ENCODE measurements at regions not wholly inside any gene's neighbourhood (a gene's known extent, or its start where the extent isn't known, plus 50 kb on each side); places are given as distances from the start of the nearest gene placed in this dataset.

DNA sequence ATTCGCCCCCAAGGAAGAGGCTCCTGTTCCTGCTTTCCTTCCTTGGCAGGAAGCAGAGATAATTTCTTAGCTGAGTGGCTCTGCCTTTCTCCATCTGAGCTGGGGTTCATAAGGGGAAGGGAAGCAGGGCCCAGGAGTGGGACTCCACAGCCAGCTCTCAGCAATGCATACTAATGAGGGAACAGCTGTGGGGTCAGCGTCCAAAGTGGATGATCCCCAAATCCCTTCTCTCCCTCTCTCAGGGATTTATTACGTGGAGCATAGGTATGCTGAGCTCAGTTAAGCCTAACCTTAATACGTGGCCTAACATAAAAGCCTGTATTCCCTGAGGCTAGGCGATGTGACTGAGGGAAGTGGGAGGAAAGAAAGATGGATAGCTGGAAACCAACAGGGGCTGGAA, 87.3 kb upstream of the CTTNBP2NL start:
- TF ChIP-seq STAT1 (IDR thresholded peaks at IDR 0.05; ENCODE audit: unreplicated experiment) (no peak), ZNF331 (CRISPR knock-in tag; IDR thresholded peaks at IDR 0.05; ENCODE audit: low read depth) (no peak), ZNF114 (CRISPR knock-in tag; IDR thresholded peaks at IDR 0.05) (no peak), NANOG (IDR thresholded peaks at IDR 0.05; ENCODE audit: borderline replicate concordance) (no peak), CREB1 (CRISPR knock-in tag; IDR thresholded peaks at IDR 0.05; ENCODE audit: low read depth) (no peak), JUNB (IDR thresholded peaks at IDR 0.05; ENCODE audit: unreplicated experiment) (no peak)
- TF ChIP-seq, protein P1, sequence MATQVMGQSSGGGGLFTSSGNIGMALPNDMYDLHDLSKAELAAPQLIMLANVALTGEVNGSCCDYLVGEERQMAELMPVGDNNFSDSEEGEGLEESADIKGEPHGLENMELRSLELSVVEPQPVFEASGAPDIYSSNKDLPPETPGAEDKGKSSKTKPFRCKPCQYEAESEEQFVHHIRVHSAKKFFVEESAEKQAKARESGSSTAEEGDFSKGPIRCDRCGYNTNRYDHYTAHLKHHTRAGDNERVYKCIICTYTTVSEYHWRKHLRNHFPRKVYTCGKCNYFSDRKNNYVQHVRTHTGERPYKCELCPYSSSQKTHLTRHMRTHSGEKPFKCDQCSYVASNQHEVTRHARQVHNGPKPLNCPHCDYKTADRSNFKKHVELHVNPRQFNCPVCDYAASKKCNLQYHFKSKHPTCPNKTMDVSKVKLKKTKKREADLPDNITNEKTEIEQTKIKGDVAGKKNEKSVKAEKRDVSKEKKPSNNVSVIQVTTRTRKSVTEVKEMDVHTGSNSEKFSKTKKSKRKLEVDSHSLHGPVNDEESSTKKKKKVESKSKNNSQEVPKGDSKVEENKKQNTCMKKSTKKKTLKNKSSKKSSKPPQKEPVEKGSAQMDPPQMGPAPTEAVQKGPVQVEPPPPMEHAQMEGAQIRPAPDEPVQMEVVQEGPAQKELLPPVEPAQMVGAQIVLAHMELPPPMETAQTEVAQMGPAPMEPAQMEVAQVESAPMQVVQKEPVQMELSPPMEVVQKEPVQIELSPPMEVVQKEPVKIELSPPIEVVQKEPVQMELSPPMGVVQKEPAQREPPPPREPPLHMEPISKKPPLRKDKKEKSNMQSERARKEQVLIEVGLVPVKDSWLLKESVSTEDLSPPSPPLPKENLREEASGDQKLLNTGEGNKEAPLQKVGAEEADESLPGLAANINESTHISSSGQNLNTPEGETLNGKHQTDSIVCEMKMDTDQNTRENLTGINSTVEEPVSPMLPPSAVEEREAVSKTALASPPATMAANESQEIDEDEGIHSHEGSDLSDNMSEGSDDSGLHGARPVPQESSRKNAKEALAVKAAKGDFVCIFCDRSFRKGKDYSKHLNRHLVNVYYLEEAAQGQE (IDR thresholded peaks at IDR 0.05; ENCODE audit: unreplicated experiment), result no peak
- TF ChIP-seq, protein P2, sequence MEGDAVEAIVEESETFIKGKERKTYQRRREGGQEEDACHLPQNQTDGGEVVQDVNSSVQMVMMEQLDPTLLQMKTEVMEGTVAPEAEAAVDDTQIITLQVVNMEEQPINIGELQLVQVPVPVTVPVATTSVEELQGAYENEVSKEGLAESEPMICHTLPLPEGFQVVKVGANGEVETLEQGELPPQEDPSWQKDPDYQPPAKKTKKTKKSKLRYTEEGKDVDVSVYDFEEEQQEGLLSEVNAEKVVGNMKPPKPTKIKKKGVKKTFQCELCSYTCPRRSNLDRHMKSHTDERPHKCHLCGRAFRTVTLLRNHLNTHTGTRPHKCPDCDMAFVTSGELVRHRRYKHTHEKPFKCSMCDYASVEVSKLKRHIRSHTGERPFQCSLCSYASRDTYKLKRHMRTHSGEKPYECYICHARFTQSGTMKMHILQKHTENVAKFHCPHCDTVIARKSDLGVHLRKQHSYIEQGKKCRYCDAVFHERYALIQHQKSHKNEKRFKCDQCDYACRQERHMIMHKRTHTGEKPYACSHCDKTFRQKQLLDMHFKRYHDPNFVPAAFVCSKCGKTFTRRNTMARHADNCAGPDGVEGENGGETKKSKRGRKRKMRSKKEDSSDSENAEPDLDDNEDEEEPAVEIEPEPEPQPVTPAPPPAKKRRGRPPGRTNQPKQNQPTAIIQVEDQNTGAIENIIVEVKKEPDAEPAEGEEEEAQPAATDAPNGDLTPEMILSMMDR (conservative IDR thresholded peaks at IDR 0.05; ENCODE audit: low read depth in 2 of 2), result no peak
- TF ChIP-seq, protein P3, sequence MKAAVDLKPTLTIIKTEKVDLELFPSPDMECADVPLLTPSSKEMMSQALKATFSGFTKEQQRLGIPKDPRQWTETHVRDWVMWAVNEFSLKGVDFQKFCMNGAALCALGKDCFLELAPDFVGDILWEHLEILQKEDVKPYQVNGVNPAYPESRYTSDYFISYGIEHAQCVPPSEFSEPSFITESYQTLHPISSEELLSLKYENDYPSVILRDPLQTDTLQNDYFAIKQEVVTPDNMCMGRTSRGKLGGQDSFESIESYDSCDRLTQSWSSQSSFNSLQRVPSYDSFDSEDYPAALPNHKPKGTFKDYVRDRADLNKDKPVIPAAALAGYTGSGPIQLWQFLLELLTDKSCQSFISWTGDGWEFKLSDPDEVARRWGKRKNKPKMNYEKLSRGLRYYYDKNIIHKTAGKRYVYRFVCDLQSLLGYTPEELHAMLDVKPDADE (IDR thresholded peaks at IDR 0.05), result no peak
- TF ChIP-seq, protein P4, sequence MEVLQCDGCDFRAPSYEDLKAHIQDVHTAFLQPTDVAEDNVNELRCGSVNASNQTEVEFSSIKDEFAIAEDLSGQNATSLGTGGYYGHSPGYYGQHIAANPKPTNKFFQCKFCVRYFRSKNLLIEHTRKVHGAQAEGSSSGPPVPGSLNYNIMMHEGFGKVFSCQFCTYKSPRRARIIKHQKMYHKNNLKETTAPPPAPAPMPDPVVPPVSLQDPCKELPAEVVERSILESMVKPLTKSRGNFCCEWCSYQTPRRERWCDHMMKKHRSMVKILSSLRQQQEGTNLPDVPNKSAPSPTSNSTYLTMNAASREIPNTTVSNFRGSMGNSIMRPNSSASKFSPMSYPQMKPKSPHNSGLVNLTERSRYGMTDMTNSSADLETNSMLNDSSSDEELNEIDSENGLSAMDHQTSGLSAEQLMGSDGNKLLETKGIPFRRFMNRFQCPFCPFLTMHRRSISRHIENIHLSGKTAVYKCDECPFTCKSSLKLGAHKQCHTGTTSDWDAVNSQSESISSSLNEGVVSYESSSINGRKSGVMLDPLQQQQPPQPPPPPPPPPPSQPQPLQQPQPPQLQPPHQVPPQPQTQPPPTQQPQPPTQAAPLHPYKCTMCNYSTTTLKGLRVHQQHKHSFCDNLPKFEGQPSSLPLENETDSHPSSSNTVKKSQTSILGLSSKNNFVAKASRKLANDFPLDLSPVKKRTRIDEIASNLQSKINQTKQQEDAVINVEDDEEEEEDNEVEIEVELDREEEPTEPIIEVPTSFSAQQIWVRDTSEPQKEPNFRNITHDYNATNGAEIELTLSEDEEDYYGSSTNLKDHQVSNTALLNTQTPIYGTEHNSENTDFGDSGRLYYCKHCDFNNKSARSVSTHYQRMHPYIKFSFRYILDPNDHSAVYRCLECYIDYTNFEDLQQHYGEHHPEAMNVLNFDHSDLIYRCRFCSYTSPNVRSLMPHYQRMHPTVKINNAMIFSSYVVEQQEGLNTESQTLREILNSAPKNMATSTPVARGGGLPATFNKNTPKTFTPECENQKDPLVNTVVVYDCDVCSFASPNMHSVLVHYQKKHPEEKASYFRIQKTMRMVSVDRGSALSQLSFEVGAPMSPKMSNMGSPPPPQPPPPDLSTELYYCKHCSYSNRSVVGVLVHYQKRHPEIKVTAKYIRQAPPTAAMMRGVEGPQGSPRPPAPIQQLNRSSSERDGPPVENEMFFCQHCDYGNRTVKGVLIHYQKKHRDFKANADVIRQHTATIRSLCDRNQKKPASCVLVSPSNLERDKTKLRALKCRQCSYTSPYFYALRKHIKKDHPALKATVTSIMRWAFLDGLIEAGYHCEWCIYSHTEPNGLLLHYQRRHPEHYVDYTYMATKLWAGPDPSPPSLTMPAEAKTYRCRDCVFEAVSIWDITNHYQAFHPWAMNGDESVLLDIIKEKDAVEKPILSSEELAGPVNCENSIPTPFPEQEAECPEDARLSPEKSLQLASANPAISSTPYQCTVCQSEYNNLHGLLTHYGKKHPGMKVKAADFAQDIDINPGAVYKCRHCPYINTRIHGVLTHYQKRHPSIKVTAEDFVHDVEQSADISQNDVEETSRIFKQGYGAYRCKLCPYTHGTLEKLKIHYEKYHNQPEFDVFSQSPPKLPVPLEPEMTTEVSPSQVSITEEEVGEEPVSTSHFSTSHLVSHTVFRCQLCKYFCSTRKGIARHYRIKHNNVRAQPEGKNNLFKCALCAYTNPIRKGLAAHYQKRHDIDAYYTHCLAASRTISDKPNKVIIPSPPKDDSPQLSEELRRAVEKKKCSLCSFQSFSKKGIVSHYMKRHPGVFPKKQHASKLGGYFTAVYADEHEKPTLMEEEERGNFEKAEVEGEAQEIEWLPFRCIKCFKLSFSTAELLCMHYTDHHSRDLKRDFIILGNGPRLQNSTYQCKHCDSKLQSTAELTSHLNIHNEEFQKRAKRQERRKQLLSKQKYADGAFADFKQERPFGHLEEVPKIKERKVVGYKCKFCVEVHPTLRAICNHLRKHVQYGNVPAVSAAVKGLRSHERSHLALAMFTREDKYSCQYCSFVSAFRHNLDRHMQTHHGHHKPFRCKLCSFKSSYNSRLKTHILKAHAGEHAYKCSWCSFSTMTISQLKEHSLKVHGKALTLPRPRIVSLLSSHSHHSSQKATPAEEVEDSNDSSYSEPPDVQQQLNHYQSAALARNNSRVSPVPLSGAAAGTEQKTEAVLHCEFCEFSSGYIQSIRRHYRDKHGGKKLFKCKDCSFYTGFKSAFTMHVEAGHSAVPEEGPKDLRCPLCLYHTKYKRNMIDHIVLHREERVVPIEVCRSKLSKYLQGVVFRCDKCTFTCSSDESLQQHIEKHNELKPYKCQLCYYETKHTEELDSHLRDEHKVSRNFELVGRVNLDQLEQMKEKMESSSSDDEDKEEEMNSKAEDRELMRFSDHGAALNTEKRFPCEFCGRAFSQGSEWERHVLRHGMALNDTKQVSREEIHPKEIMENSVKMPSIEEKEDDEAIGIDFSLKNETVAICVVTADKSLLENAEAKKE (CRISPR knock-in tag; IDR thresholded peaks at IDR 0.05), result no peak
- H3K4me1 ChIP-seq (ENCODE audit: insufficient read depth), result peaks cover 13% of the 10 kb centered on the region; the same call in 1 of the 2 replicates
- Mint-ChIP-seq H3K4me3 (no peak overlapping the region), H3K27ac (no peak overlapping the region), H3K27me3 (ENCODE audit: insufficient read depth, low read depth, poor library complexity) (peaks cover 4% of the 10 kb centered on the region), H3K4me1 (peaks cover 13% of the 10 kb centered on the region), H3K9me3 (no peaks in the 10 kb centered on the region), H3K36me3 (ENCODE audit: low read depth) (no peaks in the 10 kb centered on the region)
- H2AFZ ChIP-seq, result peak overlapping the region; percentile 98
- ATAC-seq, result no peak
- DNase-seq (ENCODE audit: low spot score), result no peak
- peak overlapping the region; percentile 34 for H3K4me2 ChIP-seq
- H3F3A ChIP-seq (replicated peaks; ENCODE audit: low read depth), result no peaks in the 10 kb centered on the region
- no peaks in the 10 kb centered on the region for H3K27me3 ChIP-seq (ENCODE audit: insufficient read depth)
- H4K20me1 ChIP-seq (replicated peaks; ENCODE audit: insufficient read depth), result no peaks in the 10 kb centered on the region
- no peak overlapping the region for H3K27ac ChIP-seq (ENCODE audit: low read depth)
- H3K4me3 ChIP-seq, result no peak overlapping the region
- no peaks in the 10 kb centered on the region for H3K79me2 ChIP-seq (replicated peaks; ENCODE audit: insufficient read depth)
- no peaks in the 10 kb centered on the region for H3K36me3 ChIP-seq (ENCODE audit: insufficient read depth)
- H3K9me2 ChIP-seq (ENCODE audit: insufficient read depth), result peaks cover 4% of the 10 kb centered on the region; the same call in 1 of the 2 replicates
